ENCODE measurements at regions not wholly inside any gene's neighbourhood (a gene's known extent, or its start where the extent isn't known, plus 50 kb on each side); places are given as distances from the start of the nearest gene placed in this dataset.

DNA sequence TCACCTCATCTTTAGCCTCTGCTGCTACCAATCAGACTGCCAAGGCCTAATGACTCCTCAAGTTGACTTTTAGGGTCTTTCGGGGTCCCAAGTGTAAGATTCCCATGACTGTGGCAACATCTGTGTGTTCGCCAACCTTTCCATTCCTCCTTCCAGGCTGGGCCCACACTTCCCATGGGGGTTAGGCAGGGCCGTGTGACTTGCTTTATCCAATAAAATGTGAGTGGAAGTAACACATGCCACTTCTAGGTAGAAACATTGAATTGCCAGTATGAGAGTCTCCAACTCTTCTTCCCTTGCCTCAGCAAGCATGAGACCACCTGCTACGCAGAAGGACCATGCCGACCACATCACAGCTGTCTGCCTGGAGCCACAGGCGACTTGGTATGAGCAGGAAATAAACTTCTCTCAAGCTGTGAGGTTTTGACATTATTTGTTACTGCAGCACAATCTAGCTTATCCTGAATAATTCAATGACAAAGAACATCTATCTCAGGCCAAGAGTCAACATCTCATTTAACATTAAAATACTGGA lies 190.4 kb upstream of the IER5L start:
- H3K27me3 Mint-ChIP-seq = peaks cover 7% of the 10 kb centered on the region

DNA sequence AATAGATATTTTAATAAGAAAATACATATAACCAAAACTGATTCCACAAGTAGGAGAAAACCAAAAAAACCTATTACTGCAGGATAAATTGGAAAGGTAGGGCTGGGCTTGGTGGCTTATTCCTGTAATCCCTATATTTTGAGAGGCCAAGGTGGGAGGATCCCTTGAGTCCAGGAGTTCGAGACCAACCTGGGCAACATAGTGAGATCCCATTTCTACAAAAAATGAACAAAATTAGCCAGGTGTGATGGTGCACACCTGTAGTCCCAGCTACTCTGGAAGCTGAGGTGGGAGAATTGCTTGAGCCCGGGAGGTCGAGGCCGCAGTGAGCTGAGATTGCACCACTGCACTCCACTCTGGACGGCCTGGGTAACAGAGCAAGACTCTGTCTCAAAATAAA lies 189.2 kb upstream of the IER5L start:
- Mint-ChIP-seq H3K36me3 (no peaks in the 10 kb centered on the region), H3K27ac (no peak overlapping the region), H3K4me3 (no peak overlapping the region), H3K27me3 (peaks cover 7% of the 10 kb centered on the region), H3K4me1 (peaks cover 5% of the 10 kb centered on the region), H3K9me3 (peaks cover 5% of the 10 kb centered on the region)
- DNase-seq = no peak
- no peak for ATAC-seq (ENCODE audit: low read depth)
- POLR2A ChIA-PET = no interaction called here

More for the DNA sequence above, 190.4 kb upstream of the IER5L start:
- Mint-ChIP-seq H3K4me1 (peaks cover 5% of the 10 kb centered on the region), H3K36me3 (no peaks in the 10 kb centered on the region), H3K9me3 (peaks cover 5% of the 10 kb centered on the region), H3K4me3 (no peak overlapping the region), H3K27ac (no peak overlapping the region)
- DNase-seq (no peak), ATAC-seq (ENCODE audit: low read depth) (no peak)
- POLR2A ChIA-PET = no interaction called here

DNA sequence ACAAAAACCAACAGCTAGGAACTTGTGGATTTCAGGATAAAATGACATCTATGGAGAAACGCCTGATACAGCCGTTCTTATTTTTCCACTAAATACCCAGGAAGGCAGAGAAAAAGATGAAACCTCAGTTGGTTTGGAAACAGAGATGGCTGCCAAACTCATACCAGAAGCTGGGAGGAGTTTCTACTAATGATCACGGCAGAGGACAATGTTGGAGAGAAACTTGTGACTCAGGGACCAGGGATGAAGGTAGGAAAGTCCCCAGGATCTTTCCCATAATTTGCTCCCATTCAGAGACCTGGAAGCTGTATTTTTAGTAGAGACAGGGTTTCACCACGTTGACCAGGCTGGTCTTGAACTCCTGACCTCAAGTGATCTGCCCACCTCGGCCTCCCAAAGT lies 187.1 kb upstream of the IER5L start:
- POLR2A ChIA-PET = no interaction called here
- H3K36me3 Mint-ChIP-seq = no peaks in the 10 kb centered on the region

GRCh38 chr9:129363216-129363873 lies 185.3 kb upstream of the IER5L start:
- no peak overlapping the region for H3K27ac Mint-ChIP-seq
- peaks cover 7% of the 10 kb centered on the region for H3K27me3 Mint-ChIP-seq
- H3K36me3 Mint-ChIP-seq = no peaks in the 10 kb centered on the region
- POLR2A ChIA-PET = no interaction called here
- ATAC-seq (ENCODE audit: low read depth) = no peak
- H3K4me1 Mint-ChIP-seq = peaks cover under 1% of the 10 kb centered on the region
- H3K9me3 Mint-ChIP-seq = no peaks in the 10 kb centered on the region
- DNase-seq = no peak
- no peak overlapping the region for H3K4me3 Mint-ChIP-seq

More for the DNA sequence above, 187.1 kb upstream of the IER5L start:
- Mint-ChIP-seq H3K27ac (no peak overlapping the region), H3K4me1 (peaks cover 5% of the 10 kb centered on the region), H3K9me3 (peaks cover 5% of the 10 kb centered on the region), H3K27me3 (peaks cover 7% of the 10 kb centered on the region), H3K4me3 (no peak overlapping the region)
- no peak for DNase-seq
- ATAC-seq (ENCODE audit: low read depth) = no peak

- no peaks in the 10 kb centered on the region for H3K4me1 Mint-ChIP-seq
- DNase-seq (no peak), ATAC-seq (ENCODE audit: low read depth) (no peak)
Observed at GRCh38 chr9:129362287-129363000, 184.4 kb upstream of the IER5L start.

DNA sequence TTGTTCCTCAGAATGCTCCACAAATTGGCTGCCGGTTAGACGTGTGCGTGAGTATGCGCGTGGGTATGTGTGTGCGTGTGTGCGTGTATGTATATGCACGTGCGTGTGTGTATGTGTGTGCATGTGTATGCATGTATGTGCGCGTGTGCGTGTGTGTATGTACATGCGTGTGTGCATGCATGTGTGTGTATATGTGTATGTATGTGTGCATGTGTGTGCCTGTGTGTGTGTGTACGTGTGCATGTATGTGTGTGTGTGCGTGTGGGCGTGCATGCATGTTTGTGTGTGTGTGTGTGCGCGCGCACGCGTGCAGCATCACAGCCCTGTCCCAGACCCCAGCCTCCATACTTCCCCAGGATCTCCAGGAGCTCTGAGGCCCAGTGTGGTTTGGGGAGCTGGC lies 183.1 kb upstream of the IER5L start:
- H3K27ac Mint-ChIP-seq = no peak overlapping the region

More at GRCh38 chr9:129362287-129363000, 184.4 kb upstream of the IER5L start:
- H3K9me3 Mint-ChIP-seq = no peaks in the 10 kb centered on the region
- no peak overlapping the region for H3K27ac Mint-ChIP-seq
- POLR2A ChIA-PET = no interaction called here
- H3K36me3 Mint-ChIP-seq = no peaks in the 10 kb centered on the region
- peaks cover 7% of the 10 kb centered on the region for H3K27me3 Mint-ChIP-seq
- H3K4me3 Mint-ChIP-seq = no peak overlapping the region

DNA sequence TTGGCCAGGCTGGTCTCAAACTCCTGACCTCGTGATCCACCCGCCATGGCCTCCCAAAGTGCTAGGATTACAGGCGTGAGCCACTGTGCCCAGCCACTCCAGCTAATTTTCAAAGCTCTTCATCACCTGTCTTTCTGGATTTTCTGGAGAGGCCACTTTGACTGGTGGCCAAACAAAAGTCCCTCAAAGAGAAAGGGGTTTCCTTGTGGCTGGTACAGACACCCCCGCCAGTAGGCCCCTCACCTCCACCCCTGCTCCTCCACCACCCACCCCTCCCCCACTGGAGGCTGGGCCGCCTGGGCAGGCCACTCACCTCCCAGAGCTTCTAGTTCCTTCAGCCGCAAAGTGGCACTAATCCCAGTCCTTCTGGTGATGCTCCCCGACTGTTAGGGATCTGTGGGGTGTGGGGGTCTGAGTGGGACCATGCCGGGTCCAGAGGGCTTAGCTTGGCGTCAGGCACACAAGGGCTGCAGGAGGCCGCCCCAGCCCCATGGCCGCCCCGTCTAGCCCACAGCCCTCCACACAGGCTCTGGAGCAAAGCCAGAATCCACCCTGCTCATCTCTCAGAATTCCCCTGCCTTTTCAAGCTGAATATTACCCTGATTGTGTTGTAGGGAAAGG lies 182.0 kb upstream of the IER5L start:
- H3K9me3 Mint-ChIP-seq = peaks cover 7% of the 10 kb centered on the region
- no peaks in the 10 kb centered on the region for H3K4me1 Mint-ChIP-seq
- POLR2A ChIA-PET = interaction anchor here (0.6 kb wide), 1 partner anchor 17 kb away, joined by 3 read pairs; no protein-coding TSS in a partner anchor
- no peak overlapping the region for H3K4me3 Mint-ChIP-seq
- H3K36me3 Mint-ChIP-seq = no peaks in the 10 kb centered on the region
- ATAC-seq (ENCODE audit: low read depth) (no peak), DNase-seq (no peak)
- no peaks in the 10 kb centered on the region for H3K27me3 Mint-ChIP-seq
- no peak overlapping the region for H3K27ac Mint-ChIP-seq

More for the DNA sequence above, 183.1 kb upstream of the IER5L start:
- no peak for ATAC-seq (ENCODE audit: low read depth)
- Mint-ChIP-seq H3K4me1 (no peaks in the 10 kb centered on the region), H3K27me3 (peaks cover under 1% of the 10 kb centered on the region), H3K9me3 (no peaks in the 10 kb centered on the region), H3K4me3 (no peak overlapping the region), H3K36me3 (no peaks in the 10 kb centered on the region)
- DNase-seq = no peak
- POLR2A ChIA-PET = no interaction called here

GRCh38 chr9:129359162-129359811 lies 181.2 kb upstream of the IER5L start:
- Mint-ChIP-seq H3K9me3 (peaks cover 7% of the 10 kb centered on the region), H3K4me3 (no peak overlapping the region), H3K36me3 (no peaks in the 10 kb centered on the region), H3K27ac (no peak overlapping the region), H3K4me1 (no peaks in the 10 kb centered on the region), H3K27me3 (no peaks in the 10 kb centered on the region)
- ATAC-seq (ENCODE audit: low read depth) = no peak
- no peak for DNase-seq
- POLR2A ChIA-PET = interaction anchor here (0.7 kb wide), 1 partner anchor 43 kb away, joined by 3 read pairs; no protein-coding TSS in a partner anchor

DNA sequence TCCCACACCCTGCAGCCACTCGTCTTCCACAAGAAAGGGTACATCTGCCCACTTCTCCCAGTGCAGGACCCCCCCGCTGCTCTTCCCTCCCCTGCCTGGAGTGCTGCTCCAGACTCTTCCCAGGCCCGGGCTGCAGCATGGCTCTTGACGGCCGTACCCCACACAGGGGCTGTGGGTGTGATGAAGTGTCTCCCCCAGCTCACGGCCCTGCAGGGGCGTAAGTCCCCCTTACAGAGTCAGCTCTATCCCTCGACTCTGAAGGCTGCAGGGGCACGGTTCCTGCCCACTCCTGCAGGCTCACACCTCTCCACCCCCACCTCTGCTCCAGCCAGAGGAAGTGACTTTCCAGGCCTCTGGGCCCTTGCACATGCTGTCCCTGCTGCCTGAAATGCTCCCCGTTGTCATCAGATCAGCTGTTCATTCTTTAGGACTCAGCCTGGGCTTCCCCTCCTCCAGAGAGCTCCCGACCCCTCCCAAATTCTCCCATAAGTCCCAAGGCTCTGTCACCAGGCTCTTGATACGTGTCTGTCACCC lies 180.6 kb upstream of the IER5L start:
- no peaks in the 10 kb centered on the region for H3K36me3 Mint-ChIP-seq
- H3K27ac Mint-ChIP-seq = no peak overlapping the region
- peaks cover 7% of the 10 kb centered on the region for H3K9me3 Mint-ChIP-seq
- H3K4me1 Mint-ChIP-seq = no peaks in the 10 kb centered on the region
- no peak for ATAC-seq (ENCODE audit: low read depth)
- no peak overlapping the region for H3K4me3 Mint-ChIP-seq
- H3K27me3 Mint-ChIP-seq = no peaks in the 10 kb centered on the region
- POLR2A ChIA-PET = no interaction called here
- DNase-seq = no peak

GRCh38 chr9:129357773-129358245 lies 179.7 kb upstream of the IER5L start:
- H3K4me1 Mint-ChIP-seq = no peaks in the 10 kb centered on the region
- H3K36me3 Mint-ChIP-seq = no peaks in the 10 kb centered on the region
- ATAC-seq (ENCODE audit: low read depth) (no peak), DNase-seq (no peak)
- no peaks in the 10 kb centered on the region for H3K27me3 Mint-ChIP-seq
- H3K27ac Mint-ChIP-seq = no peak overlapping the region
- POLR2A ChIA-PET = no interaction called here
- peaks cover 7% of the 10 kb centered on the region for H3K9me3 Mint-ChIP-seq
- no peak overlapping the region for H3K4me3 Mint-ChIP-seq

- DNase-seq = no peak
- Mint-ChIP-seq H3K36me3 (no peaks in the 10 kb centered on the region), H3K9me3 (peaks cover 7% of the 10 kb centered on the region), H3K4me3 (no peak overlapping the region), H3K27me3 (no peaks in the 10 kb centered on the region), H3K27ac (no peak overlapping the region), H3K4me1 (no peaks in the 10 kb centered on the region)
- no peak for ATAC-seq (ENCODE audit: low read depth)
- POLR2A ChIA-PET = no interaction called here
Observed at GRCh38 chr9:129356871-129357772, 179.1 kb upstream of the IER5L start.

- H3K4me3 Mint-ChIP-seq = no peak overlapping the region
- H3K27me3 Mint-ChIP-seq = peaks cover 8% of the 10 kb centered on the region
- POLR2A ChIA-PET = no interaction called here
- DNase-seq (no peak), ATAC-seq (ENCODE audit: low read depth) (no peak)
- H3K27ac Mint-ChIP-seq = no peak overlapping the region
- H3K9me3 Mint-ChIP-seq = peaks cover 7% of the 10 kb centered on the region
- no peaks in the 10 kb centered on the region for H3K36me3 Mint-ChIP-seq
- H3K4me1 Mint-ChIP-seq = no peaks in the 10 kb centered on the region
Observed at GRCh38 chr9:129355631-129356030, 177.6 kb upstream of the IER5L start.
